GM21723 (cell line): ENCODE measurements at regions not wholly inside any gene's neighbourhood (a gene's known extent, or its start where the extent isn't known, plus 50 kb on each side); places are given as distances from the start of the nearest gene placed in this dataset.

ENCODE experiments used
- ATAC-seq: cut with Tn5 transposase; IDR thresholded peaks from one replicate; pipeline ENCODE4 v1.9.1; 2021; ENCODE audit warnings: mild to moderate bottlenecking, moderate library complexity; ENCODE audit not compliant: unreplicated experiment

DNA sequence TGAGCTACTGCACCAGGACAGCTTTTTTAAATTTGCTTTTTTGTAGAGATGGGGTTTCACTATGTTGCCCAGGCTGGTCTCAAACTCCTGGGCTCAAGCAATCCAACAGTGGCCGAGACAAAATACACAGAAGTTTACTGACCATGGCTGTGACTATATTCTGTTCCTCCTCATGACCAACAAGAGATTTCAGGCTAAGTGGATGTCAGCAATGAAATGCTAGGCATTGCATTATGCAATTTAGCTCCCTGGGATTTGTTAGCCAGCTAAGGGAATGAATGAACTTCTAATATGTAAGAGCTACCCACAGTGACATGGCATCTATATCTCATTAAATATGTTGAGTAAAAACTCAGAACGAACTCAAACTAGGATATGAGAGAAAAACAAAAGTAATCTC lies 81.9 kb upstream of the MBOAT2 start:
- ATAC-seq: no peak

DNA sequence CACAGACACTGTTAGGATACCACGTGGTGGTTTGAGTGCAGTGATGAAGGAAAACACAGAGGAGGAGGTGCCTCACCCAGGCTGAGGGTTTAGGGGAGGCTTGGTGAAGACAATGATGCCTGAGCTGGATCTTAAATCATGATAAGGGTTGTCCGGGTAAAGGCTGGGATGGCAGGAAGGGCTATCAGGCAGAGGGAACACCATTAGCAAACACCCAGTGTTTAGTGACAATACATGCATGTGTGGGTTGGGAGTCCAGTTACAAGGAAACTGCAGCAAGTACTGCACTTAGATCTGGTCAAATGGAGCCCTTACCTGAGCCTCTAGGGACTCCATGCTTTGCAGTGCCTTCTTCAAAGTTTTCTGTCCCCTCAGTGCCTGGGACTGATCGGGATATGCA lies 79.8 kb upstream of the MBOAT2 start:
- no peak for ATAC-seq

DNA sequence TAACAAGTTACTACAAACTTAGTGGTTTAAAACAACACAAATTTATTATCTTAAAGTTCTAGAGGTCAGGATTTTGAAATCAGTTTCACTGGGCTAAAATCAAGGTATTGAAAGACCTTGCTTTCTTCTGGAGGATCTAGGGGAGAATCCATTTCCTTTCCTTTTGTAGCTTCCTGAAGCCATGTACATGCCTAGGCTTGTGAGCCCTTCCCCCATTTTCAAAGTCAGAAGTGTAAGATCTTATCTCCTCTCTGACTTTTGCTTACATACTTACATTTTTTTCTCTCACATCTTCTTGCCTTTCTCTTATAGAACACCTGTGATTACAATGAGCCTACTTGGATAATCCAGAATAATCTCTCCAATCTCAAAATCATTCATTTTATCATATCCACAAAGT lies 78.7 kb upstream of the MBOAT2 start:
- ATAC-seq: no peak

DNA sequence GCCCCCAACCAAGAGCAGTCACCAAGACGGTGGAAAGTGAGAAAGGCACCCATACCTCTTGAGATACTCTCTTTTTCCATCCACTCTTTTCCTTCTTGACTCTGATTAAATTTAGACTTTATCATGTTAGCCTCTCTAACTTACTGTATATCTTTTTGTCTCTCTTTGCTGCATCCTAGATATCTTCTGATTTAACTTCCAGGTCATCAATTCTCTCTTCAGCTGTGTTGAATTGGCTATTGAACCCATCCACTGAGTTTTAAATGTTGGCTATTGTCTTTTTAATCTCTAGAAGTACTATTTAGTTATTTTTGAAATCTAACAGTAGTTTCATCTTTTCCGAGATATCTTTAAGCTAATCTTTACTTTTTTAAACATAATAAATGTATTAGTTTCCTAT lies 78.3 kb upstream of the MBOAT2 start:
- ATAC-seq: no peak

DNA sequence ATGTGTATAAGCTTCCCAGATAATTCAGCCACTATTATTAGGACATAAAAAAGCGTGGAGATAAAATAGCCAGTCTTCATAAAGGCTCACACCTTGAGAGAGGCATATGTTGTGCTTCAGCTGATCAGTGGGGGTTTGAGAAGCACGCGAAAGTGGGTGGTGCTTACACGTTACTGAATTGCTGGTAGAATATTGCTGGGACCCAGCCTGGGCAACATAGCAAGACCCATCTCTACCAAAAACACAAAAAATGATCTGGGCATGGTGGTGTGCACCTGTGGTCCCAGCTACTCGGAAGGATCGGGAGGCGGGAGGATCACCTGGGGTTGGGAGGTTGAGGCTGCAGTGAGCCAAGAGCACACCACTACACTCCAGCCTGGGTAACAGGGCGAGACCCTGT lies 74.9 kb upstream of the MBOAT2 start:
- no peak for ATAC-seq

DNA sequence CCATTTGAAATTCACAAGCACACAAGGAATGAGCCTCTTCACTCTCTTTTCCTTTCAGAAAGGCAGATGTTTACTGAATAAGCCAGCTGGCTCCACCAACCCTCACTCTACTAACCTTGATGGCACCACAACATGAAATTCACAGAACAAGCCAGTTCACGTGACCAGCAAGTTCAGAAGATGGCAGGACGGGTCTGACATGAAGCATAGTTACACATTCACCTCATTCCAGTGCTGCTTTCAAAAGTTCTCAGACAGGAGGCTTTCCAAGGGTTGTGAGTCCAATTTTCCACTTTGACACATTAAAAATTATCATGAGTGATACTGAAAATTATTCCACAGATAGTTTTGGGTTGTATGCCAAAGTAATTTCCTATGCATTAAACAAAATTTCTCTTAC lies 74.2 kb upstream of the MBOAT2 start:
- no peak for ATAC-seq

DNA sequence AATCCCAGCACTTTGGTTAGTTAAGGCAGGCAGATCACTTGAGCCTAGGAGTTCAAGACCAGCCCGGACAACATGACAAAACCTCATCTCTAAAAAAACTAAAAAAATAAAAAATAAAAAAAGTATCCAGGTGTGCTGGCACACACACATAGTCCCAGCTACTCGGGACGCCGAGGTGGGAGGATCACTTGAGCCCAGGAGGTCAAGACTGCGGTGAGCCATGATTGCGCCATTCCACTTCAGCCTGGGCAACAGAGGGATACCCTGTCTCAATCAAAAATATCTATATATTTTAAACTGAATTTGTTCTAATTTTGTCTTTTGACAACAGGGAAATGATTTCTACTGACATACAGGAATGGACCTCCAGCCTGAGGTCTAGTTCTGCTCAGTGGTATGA lies 73.3 kb upstream of the MBOAT2 start:
- no peak for ATAC-seq

DNA sequence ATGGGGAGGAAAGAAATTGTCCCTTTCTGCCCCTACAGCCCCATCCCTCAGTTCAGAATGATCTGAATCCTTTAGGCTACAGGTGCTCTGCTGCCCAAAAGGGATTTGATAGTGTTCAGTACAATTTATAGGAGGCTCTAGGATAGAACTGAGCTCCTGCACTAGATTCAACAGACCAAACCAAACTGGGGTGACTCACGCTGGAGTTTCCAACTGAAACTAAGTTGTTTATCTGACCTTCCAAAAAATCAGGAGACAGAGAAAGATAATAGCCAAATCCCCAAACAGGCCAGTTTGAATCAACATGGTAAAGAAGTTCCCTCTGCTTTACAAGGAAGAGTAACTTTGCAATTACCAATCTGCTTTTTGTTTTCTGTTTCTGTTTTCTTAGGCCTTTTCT lies 72.7 kb upstream of the MBOAT2 start:
- no peak for ATAC-seq

DNA sequence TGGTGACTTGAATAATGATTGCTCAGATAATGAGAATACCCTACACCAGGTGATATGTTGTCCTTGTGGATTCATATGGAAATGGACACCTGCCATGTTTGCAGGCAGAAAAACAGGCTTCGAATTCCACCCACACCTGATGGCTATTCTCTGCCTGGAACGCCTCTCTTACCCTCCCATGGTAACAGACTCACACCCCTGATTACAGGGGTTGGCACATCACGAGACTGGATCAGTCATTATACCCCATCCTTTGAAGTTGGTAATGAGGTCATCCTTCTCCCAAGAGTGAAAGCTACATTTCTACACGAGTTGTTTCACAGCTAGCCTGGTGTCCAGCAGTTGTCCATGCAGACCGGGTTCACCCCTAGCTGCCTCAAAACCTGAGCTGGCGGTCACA lies 71.4 kb upstream of the MBOAT2 start:
- no peak for ATAC-seq

DNA sequence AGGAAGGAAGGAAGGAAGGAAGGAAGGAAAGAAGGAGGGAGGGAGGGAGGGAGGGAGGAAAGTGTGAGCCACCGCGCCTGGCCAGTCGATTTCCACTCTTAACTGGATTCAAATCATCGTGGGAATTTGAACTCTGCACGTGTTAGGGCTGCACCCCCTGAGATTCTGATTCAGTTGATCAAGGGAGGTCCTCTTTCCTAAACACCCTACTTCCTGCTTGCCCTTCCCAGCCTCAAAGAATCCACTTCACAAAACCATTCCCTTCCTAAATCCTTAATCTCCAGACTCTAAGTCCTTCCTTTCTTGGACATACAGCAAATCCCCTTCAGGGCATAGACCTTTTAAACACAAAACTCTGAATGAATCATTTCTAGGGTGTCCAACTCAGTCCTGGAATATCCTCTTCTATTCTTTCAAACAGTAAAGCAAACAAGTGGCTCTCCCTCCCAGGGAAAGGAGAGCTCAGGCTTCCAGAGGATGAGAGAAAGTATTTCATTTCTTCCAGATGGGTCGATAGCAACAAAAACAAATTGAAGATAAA lies 68.2 kb upstream of the MBOAT2 start:
- no peak for ATAC-seq

DNA sequence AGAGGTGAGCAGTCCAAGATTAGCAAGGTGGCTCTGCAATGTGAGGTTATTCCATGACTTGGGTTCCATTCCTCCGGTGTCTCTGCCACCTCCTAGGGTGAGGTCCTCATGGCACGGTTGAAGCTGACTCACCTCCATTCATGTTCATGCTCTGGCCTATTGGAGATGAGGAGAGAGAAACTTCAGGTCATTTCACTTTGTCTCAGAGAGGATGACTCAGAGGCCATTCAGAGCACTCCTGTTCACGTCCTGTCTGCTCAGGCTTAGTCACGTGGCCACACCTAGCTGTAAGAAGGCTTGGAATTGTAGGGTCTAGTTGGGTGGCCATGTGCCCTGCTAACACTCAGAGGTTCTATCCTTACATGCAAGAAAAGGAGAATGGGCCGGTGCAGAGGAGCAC lies 67.5 kb upstream of the MBOAT2 start:
- no peak for ATAC-seq

DNA sequence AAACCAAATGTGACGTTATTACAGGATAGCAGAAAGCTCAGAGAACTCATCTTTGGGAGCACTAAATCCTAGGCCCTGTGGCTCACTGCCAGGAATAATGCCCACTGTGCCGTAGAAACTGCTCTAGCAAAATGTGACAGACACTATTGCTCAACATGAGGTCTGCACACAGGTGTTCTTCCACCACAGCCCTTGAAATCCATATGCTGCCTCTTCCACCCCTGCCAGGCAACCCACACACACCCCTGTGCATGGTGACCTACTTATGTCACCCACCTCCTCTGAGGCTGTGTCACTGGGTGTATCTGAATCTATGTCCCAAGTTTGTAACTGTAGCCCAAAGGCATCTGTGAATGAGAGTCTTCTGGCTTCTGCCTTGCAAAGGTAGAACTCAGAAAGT lies 66.1 kb upstream of the MBOAT2 start:
- ATAC-seq: no peak

DNA sequence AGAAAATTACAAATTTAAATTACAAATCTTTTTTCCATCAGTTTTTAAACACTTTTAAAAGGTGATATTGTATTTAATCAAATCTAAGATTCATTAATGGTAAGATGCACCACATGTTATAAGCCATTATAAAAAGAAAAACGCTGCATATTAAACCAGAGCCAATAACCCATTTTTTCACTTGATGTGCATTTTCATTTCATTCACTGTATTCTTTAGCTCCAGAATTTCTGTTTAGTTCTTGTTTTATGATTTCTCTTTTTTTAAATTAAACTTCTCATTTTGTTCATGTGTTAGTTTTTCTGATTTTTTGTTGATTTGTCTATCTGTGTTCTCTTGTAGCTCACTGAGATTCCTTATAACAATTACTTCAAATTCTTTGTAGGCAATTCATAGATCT lies 62.4 kb upstream of the MBOAT2 start:
- no peak for ATAC-seq

DNA sequence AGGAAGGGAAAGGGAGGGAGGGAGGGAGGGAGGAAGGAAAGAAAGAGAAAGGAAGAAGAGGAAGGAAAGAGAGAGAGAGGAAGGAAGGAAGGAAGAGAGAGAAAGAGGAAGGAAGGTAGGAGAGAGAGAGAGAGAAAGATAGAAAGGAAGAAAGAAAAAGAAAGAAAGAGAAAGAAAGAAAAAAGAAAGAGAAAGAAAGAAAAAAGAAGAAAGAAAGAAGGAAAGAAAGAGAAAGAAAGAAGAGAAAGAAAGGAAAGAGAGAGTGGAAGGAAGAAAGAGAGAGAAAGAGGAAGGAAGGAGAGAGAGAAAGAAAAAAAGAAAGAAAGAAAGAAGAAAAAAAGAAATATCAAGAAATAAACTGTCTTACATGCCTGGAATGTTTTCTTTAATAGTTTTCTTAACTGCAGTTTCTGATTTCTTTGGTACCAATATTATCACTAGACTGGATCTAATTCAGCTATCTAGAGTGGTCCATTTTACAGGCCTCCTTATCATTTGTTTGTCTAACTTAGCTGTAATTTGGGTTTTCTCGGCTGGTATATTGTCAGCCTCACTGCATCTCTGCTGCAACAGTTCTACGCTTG lies 59.6 kb upstream of the MBOAT2 start:
- ATAC-seq: no peak

DNA sequence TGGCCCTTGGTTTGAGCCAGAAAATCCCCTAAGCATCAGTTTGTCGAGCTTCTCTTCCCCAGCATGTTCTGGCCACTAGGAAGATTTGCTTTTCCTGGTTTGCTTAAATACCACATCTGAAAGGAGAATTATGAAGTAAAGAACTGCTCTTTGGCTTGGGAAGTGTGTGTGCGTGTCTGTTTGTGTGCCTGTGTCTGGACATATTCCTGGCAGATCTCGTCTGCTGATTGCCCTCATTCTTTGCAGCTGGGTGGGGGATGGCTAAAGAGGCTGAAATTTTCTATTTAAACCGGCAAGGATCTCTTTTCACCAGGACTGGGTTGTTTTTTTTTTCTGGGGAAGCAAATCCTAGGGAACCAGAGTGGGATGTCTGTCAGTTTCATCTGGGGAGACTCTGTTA lies 57.3 kb upstream of the MBOAT2 start:
- no peak for ATAC-seq

DNA sequence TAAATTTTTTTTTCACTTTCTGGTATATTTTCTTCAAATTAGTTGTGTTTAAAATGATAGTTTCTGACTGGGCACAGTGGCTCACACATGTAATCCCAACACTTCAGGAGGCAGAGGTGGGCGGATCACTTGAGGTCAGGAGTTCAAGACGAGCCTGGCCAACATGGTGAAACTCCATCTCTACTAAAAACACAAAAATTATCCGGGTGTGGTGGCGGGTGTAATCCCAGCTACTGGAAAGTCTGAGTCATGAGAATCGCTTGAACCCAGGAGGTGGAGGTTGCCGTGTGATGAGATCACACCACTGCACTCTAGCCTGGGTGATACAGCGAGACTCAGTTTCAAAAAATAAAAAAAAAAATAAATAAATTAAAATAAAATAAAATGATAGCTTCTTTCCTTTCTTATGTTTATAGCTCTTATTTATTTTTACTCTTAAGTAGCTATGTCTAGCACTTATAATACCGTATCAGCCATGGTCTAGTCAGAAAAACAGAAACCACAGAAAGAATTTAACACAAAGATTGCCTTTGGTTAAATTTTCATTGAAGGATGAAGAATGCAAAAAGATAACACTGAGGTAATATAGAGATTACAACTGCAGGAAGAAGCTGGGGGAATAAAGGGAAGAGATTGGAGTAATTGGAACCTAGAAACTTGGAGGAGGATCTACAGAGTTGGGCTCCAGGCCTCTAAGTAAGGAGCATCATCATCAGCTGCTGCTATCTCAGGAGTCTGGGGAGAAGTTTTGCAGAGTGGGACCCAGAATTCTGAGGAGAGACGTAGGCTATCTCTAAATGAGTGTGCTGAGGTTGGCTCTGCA lies 54.7 kb upstream of the MBOAT2 start:
- no peak for ATAC-seq

DNA sequence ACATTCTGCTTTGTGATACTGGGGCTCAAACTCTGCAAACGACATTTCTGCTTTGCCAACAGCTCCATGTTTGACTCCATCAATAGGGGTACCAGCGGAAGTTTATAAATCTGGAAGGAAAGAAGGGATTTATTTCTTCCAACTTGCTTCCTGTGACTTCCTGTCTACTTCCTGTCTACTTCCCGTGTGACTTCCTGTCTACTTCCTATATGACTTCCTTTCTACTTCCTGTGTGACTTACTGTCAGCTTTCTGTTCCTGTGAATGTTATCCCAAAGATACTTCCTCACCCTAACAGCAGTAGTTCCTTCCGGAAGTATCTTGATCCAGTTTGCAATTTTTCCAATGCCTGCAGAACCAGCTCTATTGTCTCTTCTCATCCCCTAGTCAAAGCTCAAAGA lies 52.0 kb upstream of the MBOAT2 start:
- no peak for ATAC-seq

DNA sequence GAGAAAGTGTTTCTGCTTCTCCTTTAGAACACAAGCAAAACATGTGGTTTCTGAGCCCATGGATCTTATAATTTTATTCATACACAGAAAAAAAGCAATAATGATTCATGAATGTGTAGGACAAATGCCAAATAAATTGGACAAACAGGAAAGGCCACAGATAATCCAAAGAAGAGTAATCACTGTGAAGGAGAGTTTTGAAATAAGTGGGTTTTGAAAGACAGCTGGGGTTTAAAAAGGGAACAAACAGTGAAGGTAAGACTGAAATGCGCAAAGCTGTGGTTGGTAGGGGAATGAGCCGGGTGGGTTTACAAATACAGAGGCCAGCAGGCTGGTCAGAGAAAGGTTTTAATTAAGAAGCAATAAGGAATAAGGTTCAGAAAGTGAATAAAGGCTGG lies 50.0 kb upstream of the MBOAT2 start:
- no peak for ATAC-seq
